ENCODE measurements at regions not wholly inside any gene's neighbourhood (a gene's known extent, or its start where the extent isn't known, plus 50 kb on each side); places are given as distances from the start of the nearest gene placed in this dataset.

DNA sequence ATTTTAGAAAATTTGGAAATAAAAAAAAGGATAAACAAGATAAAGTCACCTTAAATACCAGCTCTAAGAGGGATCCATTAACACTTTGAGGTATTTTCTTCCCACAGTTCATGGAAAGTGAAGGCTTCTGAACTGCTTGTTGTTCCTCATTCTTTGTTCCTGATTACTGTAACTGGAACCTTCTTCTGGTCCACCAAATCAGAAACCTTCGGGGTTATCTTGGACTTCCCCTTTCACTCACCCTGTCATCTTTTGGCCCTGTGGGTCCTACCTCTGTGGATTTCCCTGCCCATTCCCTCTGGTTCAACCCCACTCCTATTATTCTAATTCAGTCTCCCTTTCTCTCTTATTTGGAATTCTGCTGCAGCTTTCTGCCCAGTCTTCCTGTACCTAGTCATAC is 116.5 kb upstream of the PRPS1L1 start:
- H3K27me3 ChIP-seq (ENCODE audit: control insufficient read depth in 5 of 5, insufficient read depth in 4 of 5, low read length in 5 of 5): no peaks in the 10 kb centered on the region
- no peaks in the 10 kb centered on the region for H3K9me3 ChIP-seq (ENCODE audit: control insufficient read depth in 5 of 5, low read length in 5 of 5)
- H3K9ac ChIP-seq (ENCODE audit: low read length in 5 of 5): no peak overlapping the region
- no peak overlapping the region for H3K27ac ChIP-seq (ENCODE audit: low read depth, low read length)
- H3K4me3 ChIP-seq (ENCODE audit: low read depth in 1 of 5, low read length in 5 of 5): no peak overlapping the region
- no peaks in the 10 kb centered on the region for H3K36me3 ChIP-seq (ENCODE audit: control insufficient read depth in 5 of 5, insufficient read depth in 5 of 5, low read length in 5 of 5)
- no peaks in the 10 kb centered on the region for H3K4me1 ChIP-seq (ENCODE audit: control insufficient read depth in 5 of 5, insufficient read depth in 5 of 5, low read length in 5 of 5)

DNA sequence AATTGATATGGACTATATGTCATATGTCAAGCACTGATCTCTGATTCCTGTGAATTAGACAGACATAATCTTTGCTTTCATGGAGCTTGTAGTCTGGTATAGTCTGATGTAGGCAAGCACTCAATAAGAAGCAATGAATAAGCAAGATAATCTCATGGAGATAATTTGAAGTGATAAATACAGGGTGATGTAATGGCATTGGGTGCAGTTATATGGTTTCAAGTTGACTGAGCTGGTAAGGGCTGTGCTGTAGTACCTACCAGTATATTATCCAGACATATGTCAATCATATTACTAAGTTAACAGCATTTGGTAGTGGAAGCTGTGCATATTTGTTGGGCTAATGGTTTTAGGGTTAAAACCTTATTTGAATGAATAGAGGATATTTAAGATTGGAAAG is 117.5 kb upstream of the PRPS1L1 start:
- no peaks in the 10 kb centered on the region for H3K4me1 ChIP-seq (ENCODE audit: control insufficient read depth in 5 of 5, insufficient read depth in 5 of 5, low read length in 5 of 5)
- no peaks in the 10 kb centered on the region for H3K9me3 ChIP-seq (ENCODE audit: control insufficient read depth in 5 of 5, low read length in 5 of 5)
- no peaks in the 10 kb centered on the region for H3K27me3 ChIP-seq (ENCODE audit: control insufficient read depth in 5 of 5, insufficient read depth in 4 of 5, low read length in 5 of 5)
- H3K4me3 ChIP-seq (ENCODE audit: low read depth in 1 of 5, low read length in 5 of 5): no peak overlapping the region
- H3K27ac ChIP-seq (ENCODE audit: low read depth, low read length): no peak overlapping the region
- no peak overlapping the region for H3K9ac ChIP-seq (ENCODE audit: low read length in 5 of 5)
- no peaks in the 10 kb centered on the region for H3K36me3 ChIP-seq (ENCODE audit: control insufficient read depth in 5 of 5, insufficient read depth in 5 of 5, low read length in 5 of 5)

DNA sequence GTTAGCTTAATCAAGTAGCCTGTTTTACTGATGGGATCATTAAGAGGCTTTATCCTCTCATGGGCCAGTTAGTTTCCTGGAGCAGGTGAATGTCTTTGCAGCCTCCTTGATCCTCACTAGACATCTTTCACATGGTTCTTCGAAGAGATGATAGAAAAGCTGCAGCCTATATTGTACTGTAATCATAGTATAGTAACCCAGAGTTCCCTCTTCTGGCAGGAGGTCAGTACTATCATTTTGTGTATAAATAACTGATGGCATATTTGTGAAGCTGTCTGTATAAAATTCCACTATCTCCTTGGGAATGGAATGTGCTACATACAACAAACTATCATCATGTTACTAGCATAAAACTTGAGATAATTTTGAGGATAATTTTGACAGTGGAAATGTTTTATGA is 123.8 kb upstream of the PRPS1L1 start:
- Histone ChIP-seq H3K4me3 (ENCODE audit: low read depth in 1 of 5, low read length in 5 of 5) (no peak overlapping the region), H3K36me3 (ENCODE audit: control insufficient read depth in 5 of 5, insufficient read depth in 5 of 5, low read length in 5 of 5) (no peaks in the 10 kb centered on the region), H3K4me1 (ENCODE audit: control insufficient read depth in 5 of 5, insufficient read depth in 5 of 5, low read length in 5 of 5) (no peaks in the 10 kb centered on the region), H3K9ac (ENCODE audit: low read length in 5 of 5) (no peak overlapping the region), H3K9me3 (ENCODE audit: control insufficient read depth in 5 of 5, low read length in 5 of 5) (no peaks in the 10 kb centered on the region), H3K27ac (ENCODE audit: low read depth, low read length) (no peak overlapping the region), H3K27me3 (ENCODE audit: control insufficient read depth in 5 of 5, insufficient read depth in 4 of 5, low read length in 5 of 5) (no peaks in the 10 kb centered on the region)

DNA sequence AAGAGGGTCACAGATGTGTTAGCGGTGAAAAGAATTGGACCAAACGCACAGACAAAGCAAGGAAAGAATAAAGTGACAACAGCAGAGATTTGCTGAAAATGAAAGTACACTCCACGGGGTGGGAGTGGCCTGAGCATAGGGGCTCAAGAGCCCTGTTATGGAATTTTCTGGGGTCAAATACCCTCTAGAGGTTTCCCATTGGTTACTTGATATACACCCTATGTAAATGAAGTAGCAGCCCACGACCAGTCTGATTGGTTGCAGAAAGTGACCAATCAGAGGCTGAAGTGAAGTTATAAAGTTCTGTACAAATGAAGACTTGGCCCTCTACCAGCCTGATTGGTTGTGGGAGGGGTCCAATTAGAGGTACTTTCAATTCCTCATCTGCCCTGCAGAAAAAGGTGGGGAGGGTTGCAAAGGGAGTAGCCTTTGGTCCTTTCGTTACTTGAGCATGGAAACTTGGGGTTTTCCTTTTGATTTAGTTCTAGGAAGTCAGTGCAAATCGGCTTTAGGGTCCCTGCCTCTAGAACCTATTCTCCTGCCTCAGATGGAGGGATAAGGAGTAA is 125.6 kb upstream of the PRPS1L1 start:
- H3K4me1 ChIP-seq (ENCODE audit: control insufficient read depth in 5 of 5, insufficient read depth in 5 of 5, low read length in 5 of 5): no peaks in the 10 kb centered on the region
- no peak overlapping the region for H3K27ac ChIP-seq (ENCODE audit: low read depth, low read length)
- no peak overlapping the region for H3K9ac ChIP-seq (ENCODE audit: low read length in 5 of 5)
- H3K36me3 ChIP-seq (ENCODE audit: control insufficient read depth in 5 of 5, insufficient read depth in 5 of 5, low read length in 5 of 5): no peaks in the 10 kb centered on the region
- H3K9me3 ChIP-seq (ENCODE audit: control insufficient read depth in 5 of 5, low read length in 5 of 5): no peaks in the 10 kb centered on the region
- no peaks in the 10 kb centered on the region for H3K27me3 ChIP-seq (ENCODE audit: control insufficient read depth in 5 of 5, insufficient read depth in 4 of 5, low read length in 5 of 5)
- H3K4me3 ChIP-seq (ENCODE audit: low read depth in 1 of 5, low read length in 5 of 5): no peak overlapping the region

DNA sequence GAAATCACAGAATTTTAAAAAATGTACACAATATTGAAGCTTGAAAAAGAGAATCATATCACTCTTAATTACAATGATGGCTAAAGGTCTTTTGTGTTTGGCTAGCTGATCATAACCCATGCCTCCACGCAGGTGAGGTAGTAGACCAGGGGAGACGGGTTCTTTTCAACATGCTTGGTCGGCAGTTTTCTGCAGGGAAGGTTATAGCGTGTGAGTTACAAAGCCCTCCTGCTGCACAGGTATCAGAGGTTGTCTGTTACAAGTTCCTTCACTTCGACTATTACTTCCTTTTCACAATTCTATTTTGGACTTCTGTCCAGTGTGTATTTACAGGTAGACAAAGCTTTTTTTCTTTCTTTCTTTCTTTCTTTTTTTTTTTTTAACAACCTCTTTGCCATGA is 127.1 kb upstream of the PRPS1L1 start:
- H3K9ac ChIP-seq (ENCODE audit: low read length in 5 of 5): no peak overlapping the region
- no peak overlapping the region for H3K27ac ChIP-seq (ENCODE audit: low read depth, low read length)
- H3K36me3 ChIP-seq (ENCODE audit: control insufficient read depth in 5 of 5, insufficient read depth in 5 of 5, low read length in 5 of 5): no peaks in the 10 kb centered on the region
- H3K9me3 ChIP-seq (ENCODE audit: control insufficient read depth in 5 of 5, low read length in 5 of 5): no peaks in the 10 kb centered on the region
- no peaks in the 10 kb centered on the region for H3K27me3 ChIP-seq (ENCODE audit: control insufficient read depth in 5 of 5, insufficient read depth in 4 of 5, low read length in 5 of 5)
- H3K4me1 ChIP-seq (ENCODE audit: control insufficient read depth in 5 of 5, insufficient read depth in 5 of 5, low read length in 5 of 5): no peaks in the 10 kb centered on the region
- no peak overlapping the region for H3K4me3 ChIP-seq (ENCODE audit: low read depth in 1 of 5, low read length in 5 of 5)

DNA sequence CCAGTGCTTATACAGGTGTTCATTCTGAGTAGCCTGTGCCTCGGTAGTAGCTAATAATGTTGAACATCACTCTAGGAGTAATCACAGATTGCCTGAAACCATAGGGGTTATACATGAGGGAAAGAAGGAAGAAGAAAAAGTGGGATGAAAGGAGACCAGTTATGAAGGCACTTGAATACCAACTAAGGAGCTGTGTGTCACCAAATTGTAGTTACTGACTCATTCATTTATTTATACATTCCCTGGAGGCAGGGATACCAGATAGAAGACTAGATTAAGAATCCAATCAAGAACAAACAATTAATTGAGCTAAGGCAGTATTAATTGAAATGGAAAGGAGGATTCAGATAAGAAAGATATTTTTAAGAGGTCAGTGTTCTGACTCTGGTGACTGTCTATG is 129.6 kb upstream of the PRPS1L1 start:
- Histone ChIP-seq H3K36me3 (ENCODE audit: control insufficient read depth in 5 of 5, insufficient read depth in 5 of 5, low read length in 5 of 5) (no peaks in the 10 kb centered on the region), H3K27me3 (ENCODE audit: control insufficient read depth in 5 of 5, insufficient read depth in 4 of 5, low read length in 5 of 5) (no peaks in the 10 kb centered on the region), H3K27ac (ENCODE audit: low read depth, low read length) (no peak overlapping the region), H3K4me1 (ENCODE audit: control insufficient read depth in 5 of 5, insufficient read depth in 5 of 5, low read length in 5 of 5) (peaks cover 0 to under 1% (median 0%) of the 10 kb centered on the region in 5 donors), H3K9ac (ENCODE audit: low read length in 5 of 5) (no peak overlapping the region), H3K9me3 (ENCODE audit: control insufficient read depth in 5 of 5, low read length in 5 of 5) (no peaks in the 10 kb centered on the region), H3K4me3 (ENCODE audit: low read depth in 1 of 5, low read length in 5 of 5) (no peak overlapping the region)

DNA sequence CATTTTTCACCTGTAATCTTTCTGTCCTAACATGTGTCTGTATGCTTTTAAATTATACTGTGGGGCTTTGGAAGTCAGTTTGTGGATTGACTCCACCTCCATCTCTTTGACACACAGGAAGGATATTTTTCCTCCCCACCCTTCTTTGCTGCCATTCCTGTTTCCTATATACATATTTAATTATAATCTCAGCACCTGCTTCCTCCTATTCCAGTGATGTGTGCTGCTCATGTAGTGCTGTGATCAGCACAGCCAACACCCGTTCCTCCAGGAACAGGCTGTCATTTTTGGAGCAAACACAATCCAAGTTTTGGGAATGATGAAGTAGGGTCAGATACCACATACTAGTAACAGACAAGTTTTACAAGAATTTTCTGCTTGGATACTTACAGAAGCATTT is 135.0 kb upstream of the PRPS1L1 start:
- Histone ChIP-seq H3K4me1 (ENCODE audit: control insufficient read depth in 5 of 5, insufficient read depth in 5 of 5, low read length in 5 of 5) (peaks cover 0 to 10% (median 4%) of the 10 kb centered on the region in 5 donors), H3K9me3 (ENCODE audit: control insufficient read depth in 5 of 5, low read length in 5 of 5) (no peaks in the 10 kb centered on the region), H3K4me3 (ENCODE audit: low read depth in 1 of 5, low read length in 5 of 5) (no peak overlapping the region), H3K9ac (ENCODE audit: low read length in 5 of 5) (no peak overlapping the region), H3K36me3 (ENCODE audit: control insufficient read depth in 5 of 5, insufficient read depth in 5 of 5, low read length in 5 of 5) (no peaks in the 10 kb centered on the region), H3K27me3 (ENCODE audit: control insufficient read depth in 5 of 5, insufficient read depth in 4 of 5, low read length in 5 of 5) (no peaks in the 10 kb centered on the region), H3K27ac (ENCODE audit: low read depth, low read length) (no peak overlapping the region)

DNA sequence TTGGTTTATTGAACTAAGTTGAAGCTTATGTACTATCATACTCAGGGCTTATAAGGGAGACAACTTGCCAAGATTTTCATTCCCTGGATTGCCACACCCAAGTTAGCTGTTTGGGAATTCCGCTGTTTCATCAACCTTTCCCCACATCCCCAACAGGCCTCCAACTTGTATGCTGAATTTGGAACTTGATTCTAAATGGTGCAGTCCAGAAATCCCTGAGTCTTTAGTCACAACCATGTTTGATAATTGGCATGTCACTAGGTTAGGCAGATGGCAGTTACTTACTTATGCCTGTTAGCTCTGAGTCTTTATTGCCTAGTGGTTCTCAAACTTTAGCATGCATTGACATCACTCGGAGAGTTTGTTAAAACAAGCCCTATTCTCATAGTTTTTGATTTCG is 135.4 kb upstream of the PRPS1L1 start:
- H3K36me3 ChIP-seq (ENCODE audit: control insufficient read depth in 5 of 5, insufficient read depth in 5 of 5, low read length in 5 of 5): no peaks in the 10 kb centered on the region
- H3K4me1 ChIP-seq (ENCODE audit: control insufficient read depth in 5 of 5, insufficient read depth in 5 of 5, low read length in 5 of 5): peaks cover 0 to 10% (median 4%) of the 10 kb centered on the region in 5 donors
- H3K27ac ChIP-seq (ENCODE audit: low read depth, low read length): no peak overlapping the region
- H3K9me3 ChIP-seq (ENCODE audit: control insufficient read depth in 5 of 5, low read length in 5 of 5): no peaks in the 10 kb centered on the region
- no peaks in the 10 kb centered on the region for H3K27me3 ChIP-seq (ENCODE audit: control insufficient read depth in 5 of 5, insufficient read depth in 4 of 5, low read length in 5 of 5)
- no peak overlapping the region for H3K4me3 ChIP-seq (ENCODE audit: low read depth in 1 of 5, low read length in 5 of 5)
- H3K9ac ChIP-seq (ENCODE audit: low read length in 5 of 5): no peak overlapping the region

DNA sequence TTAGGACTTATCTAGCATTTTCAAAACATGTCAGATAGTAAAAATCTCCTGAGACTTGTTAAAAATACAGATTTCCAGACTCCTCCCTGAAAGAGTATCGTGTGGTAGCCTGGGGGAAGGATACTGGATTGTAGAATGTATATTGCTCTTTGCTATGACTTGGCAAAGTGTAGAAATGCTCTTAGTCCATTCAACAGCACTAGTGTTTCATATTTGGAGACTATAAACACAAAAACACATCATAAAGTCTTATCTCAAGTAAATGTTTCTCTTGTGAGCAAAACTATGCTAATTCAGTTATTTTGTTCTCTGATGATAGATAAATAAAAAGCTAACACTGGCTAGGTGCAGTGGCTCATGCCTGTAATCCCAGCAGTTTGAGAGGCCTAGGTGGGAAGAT is 137.5 kb upstream of the PRPS1L1 start:
- no peak overlapping the region for H3K9ac ChIP-seq (ENCODE audit: low read length in 5 of 5)
- no peak overlapping the region for H3K27ac ChIP-seq (ENCODE audit: low read depth, low read length)
- H3K27me3 ChIP-seq (ENCODE audit: control insufficient read depth in 5 of 5, insufficient read depth in 4 of 5, low read length in 5 of 5): no peaks in the 10 kb centered on the region
- no peaks in the 10 kb centered on the region for H3K36me3 ChIP-seq (ENCODE audit: control insufficient read depth in 5 of 5, insufficient read depth in 5 of 5, low read length in 5 of 5)
- no peak overlapping the region for H3K4me3 ChIP-seq (ENCODE audit: low read depth in 1 of 5, low read length in 5 of 5)
- no peaks in the 10 kb centered on the region for H3K9me3 ChIP-seq (ENCODE audit: control insufficient read depth in 5 of 5, low read length in 5 of 5)
- peaks cover 0 to 10% (median 4%) of the 10 kb centered on the region in 5 donors for H3K4me1 ChIP-seq (ENCODE audit: control insufficient read depth in 5 of 5, insufficient read depth in 5 of 5, low read length in 5 of 5)

DNA sequence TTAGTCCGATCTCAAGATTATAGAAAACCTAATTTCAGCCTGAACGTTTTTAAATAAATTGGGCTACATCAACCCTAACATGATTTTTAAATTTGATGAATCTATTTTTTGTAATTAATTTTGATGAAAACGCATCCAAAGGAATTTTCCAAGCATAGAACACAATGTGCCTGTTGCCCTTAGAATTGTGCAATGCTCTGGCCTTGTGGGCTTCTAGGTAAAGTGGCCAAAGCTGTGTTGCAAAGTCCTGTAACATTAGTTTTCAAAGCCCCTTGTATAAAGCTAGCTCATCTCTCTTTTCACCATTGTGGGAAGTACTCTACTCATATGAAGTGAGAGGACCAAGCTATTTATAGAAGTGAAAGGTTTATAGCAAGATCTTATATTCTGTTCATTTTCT is 138.4 kb upstream of the PRPS1L1 start:
- H3K9ac ChIP-seq (ENCODE audit: low read length in 5 of 5): no peak overlapping the region
- no peak overlapping the region for H3K27ac ChIP-seq (ENCODE audit: low read depth, low read length)
- H3K4me1 ChIP-seq (ENCODE audit: control insufficient read depth in 5 of 5, insufficient read depth in 5 of 5, low read length in 5 of 5): peaks cover 0 to 10% (median 4%) of the 10 kb centered on the region in 5 donors
- H3K36me3 ChIP-seq (ENCODE audit: control insufficient read depth in 5 of 5, insufficient read depth in 5 of 5, low read length in 5 of 5): no peaks in the 10 kb centered on the region
- no peaks in the 10 kb centered on the region for H3K27me3 ChIP-seq (ENCODE audit: control insufficient read depth in 5 of 5, insufficient read depth in 4 of 5, low read length in 5 of 5)
- H3K9me3 ChIP-seq (ENCODE audit: control insufficient read depth in 5 of 5, low read length in 5 of 5): no peaks in the 10 kb centered on the region
- no peak overlapping the region for H3K4me3 ChIP-seq (ENCODE audit: low read depth in 1 of 5, low read length in 5 of 5)

DNA sequence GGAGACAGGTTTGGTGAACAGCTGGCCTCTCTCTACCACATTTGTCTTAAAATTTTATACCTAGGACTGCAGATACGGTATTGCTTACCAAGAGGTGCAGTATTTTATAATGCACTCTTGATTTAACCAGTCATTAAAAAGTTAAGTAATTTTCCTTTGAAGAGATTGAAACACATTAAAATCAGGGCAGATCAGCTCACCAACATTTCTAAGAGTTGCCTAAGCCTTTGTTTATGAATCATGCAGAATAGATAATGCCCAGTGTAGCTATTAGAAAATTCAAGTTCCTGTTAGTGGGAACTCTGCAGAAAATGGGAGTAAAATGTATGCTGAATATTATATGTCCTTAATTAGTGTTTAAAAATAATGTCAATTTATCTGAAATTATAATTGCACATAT is 140.2 kb upstream of the PRPS1L1 start:
- no peak overlapping the region for H3K4me3 ChIP-seq (ENCODE audit: low read depth in 1 of 5, low read length in 5 of 5)
- H3K9ac ChIP-seq (ENCODE audit: low read length in 5 of 5): no peak overlapping the region
- H3K36me3 ChIP-seq (ENCODE audit: control insufficient read depth in 5 of 5, insufficient read depth in 5 of 5, low read length in 5 of 5): no peaks in the 10 kb centered on the region
- H3K27me3 ChIP-seq (ENCODE audit: control insufficient read depth in 5 of 5, insufficient read depth in 4 of 5, low read length in 5 of 5): no peaks in the 10 kb centered on the region
- peaks cover 0 to 5% (median 3%) of the 10 kb centered on the region in 5 donors for H3K4me1 ChIP-seq (ENCODE audit: control insufficient read depth in 5 of 5, insufficient read depth in 5 of 5, low read length in 5 of 5)
- no peak overlapping the region for H3K27ac ChIP-seq (ENCODE audit: low read depth, low read length)
- H3K9me3 ChIP-seq (ENCODE audit: control insufficient read depth in 5 of 5, low read length in 5 of 5): no peaks in the 10 kb centered on the region

Data from subcutaneous abdominal adipose tissue (tissue), 5 donors.